Activated naive CD8-positive, alpha-beta T cell treated with anti-CD3 and anti-CD28 coated beads, Interleukin-2, amount 50 U/mL, for 24 hours (primary cell): ENCODE measurements at regions not wholly inside any gene's neighbourhood (a gene's known extent, or its start where the extent isn't known, plus 50 kb on each side); places are given as distances from the start of the nearest gene placed in this dataset.
A peak's percentile ranks its signal among the peaks of the same experiment; 100 is the strongest.

Source experiments
- ATAC-seq: fragments of 150-1000 bp; cut with Tn5 transposase; one replicate; pipeline ENCODE4 v1.10.0; 2021
- DNase-seq: peaks from one replicate; pipeline ENCODE4 v3.0.0; 2021
- H3K27ac Mint-ChIP-seq: one replicate; pipeline ENCODE4 v1.8.0; 2021; ENCODE audit warnings: mild to moderate bottlenecking, mixed read lengths
- H3K27me3 Mint-ChIP-seq: one replicate; pipeline ENCODE4 v1.8.0; 2021; ENCODE audit warnings: mixed read lengths
- H3K36me3 Mint-ChIP-seq: one replicate; pipeline ENCODE4 v1.8.0; 2021; ENCODE audit warnings: low read depth, mixed read lengths
- H3K4me1 Mint-ChIP-seq: one replicate; pipeline ENCODE4 v1.8.0; 2021; ENCODE audit warnings: mixed read lengths
- H3K4me3 Mint-ChIP-seq: one replicate; pipeline ENCODE4 v1.8.0; 2021; ENCODE audit warnings: mild to moderate bottlenecking, moderate library complexity, mixed read lengths
- H3K9me3 Mint-ChIP-seq: one replicate; pipeline ENCODE4 v1.8.0; 2021; ENCODE audit warnings: mixed read lengths

- Mint-ChIP-seq H3K9me3 (peaks cover 3% of the 10 kb centered on the region), H3K27ac (peak overlapping the region; percentile 37), H3K4me3 (no peak overlapping the region), H3K36me3 (peaks cover 3% of the 10 kb centered on the region), H3K27me3 (no peaks in the 10 kb centered on the region), H3K4me1 (peaks cover 42% of the 10 kb centered on the region)
- no peak for DNase-seq
- no peak for ATAC-seq
Measured at GRCh38 chr4:14877246-14878225, 124.7 kb upstream of the CPEB2 start.

- Mint-ChIP-seq H3K27me3 (no peaks in the 10 kb centered on the region), H3K4me3 (no peak overlapping the region), H3K27ac (peak overlapping the region; percentile 37), H3K36me3 (peaks cover 3% of the 10 kb centered on the region), H3K4me1 (peaks cover 45% of the 10 kb centered on the region), H3K9me3 (peaks cover 3% of the 10 kb centered on the region)
- ATAC-seq (no peak), DNase-seq (no peak)
Measured at GRCh38 chr4:14878681-14879080, 123.6 kb upstream of the CPEB2 start.

- peaks cover 3% of the 10 kb centered on the region for H3K9me3 Mint-ChIP-seq
- peaks cover 46% of the 10 kb centered on the region for H3K4me1 Mint-ChIP-seq
- ATAC-seq (no peak), DNase-seq (no peak)
- H3K27ac Mint-ChIP-seq = no peak overlapping the region
- peaks cover 3% of the 10 kb centered on the region for H3K36me3 Mint-ChIP-seq
- peaks cover 4% of the 10 kb centered on the region for H3K27me3 Mint-ChIP-seq
- H3K4me3 Mint-ChIP-seq = no peak overlapping the region
Measured at GRCh38 chr4:14879683-14880082, 122.6 kb upstream of the CPEB2 start.

DNA sequence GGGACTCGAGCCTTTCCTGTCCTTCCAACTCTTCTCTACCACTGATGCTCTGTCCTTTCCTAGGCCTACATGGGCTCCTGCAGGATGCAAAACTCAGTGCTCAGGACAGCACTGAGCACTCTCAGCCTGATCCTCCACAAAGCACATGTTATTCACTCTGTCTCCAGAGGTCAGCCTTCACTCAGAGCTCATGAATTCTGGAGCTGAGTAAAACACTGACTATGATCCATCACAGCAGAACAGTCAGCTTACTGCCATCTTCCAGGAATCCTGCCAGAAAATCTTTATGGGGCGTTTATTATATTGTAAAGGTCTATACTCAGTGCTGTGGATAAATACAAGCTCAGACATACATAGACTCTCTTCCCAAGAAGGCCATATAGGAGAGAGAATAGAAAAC is 121.5 kb upstream of the CPEB2 start:
- peaks cover 3% of the 10 kb centered on the region for H3K36me3 Mint-ChIP-seq
- peaks cover 6% of the 10 kb centered on the region for H3K27me3 Mint-ChIP-seq
- no peak overlapping the region for H3K4me3 Mint-ChIP-seq
- DNase-seq (no peak), ATAC-seq (no peak)
- peaks cover 38% of the 10 kb centered on the region for H3K4me1 Mint-ChIP-seq
- H3K9me3 Mint-ChIP-seq = peaks cover 3% of the 10 kb centered on the region
- H3K27ac Mint-ChIP-seq = no peak overlapping the region

DNA sequence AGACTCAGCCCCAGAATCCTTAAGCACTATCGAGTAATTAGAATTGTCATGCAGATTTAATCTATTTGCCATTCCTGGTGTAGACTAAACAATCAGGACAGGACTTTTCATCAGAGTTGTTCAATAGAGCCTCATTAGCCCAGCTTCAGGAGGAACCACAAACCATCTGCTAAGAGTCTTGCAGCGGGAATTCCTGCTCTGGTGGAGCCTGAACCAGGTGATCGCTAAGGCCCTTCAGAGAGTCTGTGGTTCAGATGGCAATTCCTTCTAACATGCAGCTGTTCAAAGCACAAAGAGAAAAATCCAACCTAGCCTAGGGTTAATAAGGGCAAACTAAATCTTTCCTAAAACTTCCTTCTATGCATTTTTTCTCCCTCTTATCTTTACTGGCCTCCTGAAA is 119.1 kb upstream of the CPEB2 start:
- DNase-seq (no peak), ATAC-seq (no peak)
- Mint-ChIP-seq H3K27ac (no peak overlapping the region), H3K4me3 (no peak overlapping the region), H3K27me3 (peaks cover 6% of the 10 kb centered on the region), H3K36me3 (no peaks in the 10 kb centered on the region), H3K4me1 (peaks cover 21% of the 10 kb centered on the region), H3K9me3 (no peaks in the 10 kb centered on the region)

DNA sequence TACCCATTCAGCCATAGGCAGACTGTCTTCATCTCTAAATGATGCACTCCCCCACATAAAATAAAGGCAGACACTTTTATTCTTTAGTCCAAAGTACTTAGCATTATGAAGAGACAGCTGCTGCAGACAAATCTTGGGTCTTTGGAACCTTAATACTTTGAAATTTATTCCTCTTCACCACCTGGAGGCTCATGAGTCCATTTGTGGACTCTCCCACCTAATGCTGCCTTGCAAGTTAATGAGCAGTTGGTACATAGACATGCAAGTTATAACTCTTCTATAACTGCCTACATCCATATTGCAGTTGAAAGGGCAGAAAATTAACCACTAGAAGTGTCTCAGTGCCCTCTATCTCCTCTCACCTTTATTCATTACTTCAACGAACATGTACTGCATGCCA is 118.6 kb upstream of the CPEB2 start:
- Mint-ChIP-seq H3K36me3 (no peaks in the 10 kb centered on the region), H3K27me3 (peaks cover 6% of the 10 kb centered on the region), H3K4me1 (peaks cover 18% of the 10 kb centered on the region), H3K9me3 (no peaks in the 10 kb centered on the region), H3K4me3 (no peak overlapping the region), H3K27ac (no peak overlapping the region)
- ATAC-seq (no peak), DNase-seq (no peak)

DNA sequence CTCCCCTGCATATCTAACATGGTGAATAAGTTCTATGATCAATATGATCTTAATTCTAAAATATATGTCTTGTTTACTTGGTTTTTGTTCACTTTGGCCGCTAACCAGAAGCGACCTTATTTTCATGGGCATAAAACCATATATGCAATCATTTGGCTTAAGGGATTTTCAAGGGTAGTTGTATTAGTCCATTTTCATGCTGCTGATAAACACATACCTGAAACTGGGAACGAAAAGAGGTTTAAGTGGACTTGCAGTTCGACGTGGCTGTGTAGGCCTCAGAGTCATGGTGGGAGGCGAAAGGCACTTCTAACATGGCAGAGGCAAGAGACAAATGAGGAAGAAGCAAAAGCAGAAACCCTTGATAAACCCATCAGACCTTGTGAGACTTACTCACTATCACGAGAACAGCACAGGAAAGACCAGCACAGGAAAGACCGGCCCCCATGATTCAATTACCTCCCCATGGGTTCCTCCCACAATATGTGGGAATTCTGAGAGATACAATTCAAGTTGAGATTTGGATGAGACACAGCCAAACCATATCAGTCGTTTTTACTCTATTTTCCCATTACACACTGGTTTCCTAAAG is 114.3 kb upstream of the CPEB2 start:
- no peak for ATAC-seq
- H3K27me3 Mint-ChIP-seq = peaks cover 6% of the 10 kb centered on the region
- H3K27ac Mint-ChIP-seq = no peak overlapping the region
- H3K9me3 Mint-ChIP-seq = no peaks in the 10 kb centered on the region
- DNase-seq = no peak
- H3K36me3 Mint-ChIP-seq = no peaks in the 10 kb centered on the region
- H3K4me1 Mint-ChIP-seq = peaks cover 4% of the 10 kb centered on the region
- no peak overlapping the region for H3K4me3 Mint-ChIP-seq

DNA sequence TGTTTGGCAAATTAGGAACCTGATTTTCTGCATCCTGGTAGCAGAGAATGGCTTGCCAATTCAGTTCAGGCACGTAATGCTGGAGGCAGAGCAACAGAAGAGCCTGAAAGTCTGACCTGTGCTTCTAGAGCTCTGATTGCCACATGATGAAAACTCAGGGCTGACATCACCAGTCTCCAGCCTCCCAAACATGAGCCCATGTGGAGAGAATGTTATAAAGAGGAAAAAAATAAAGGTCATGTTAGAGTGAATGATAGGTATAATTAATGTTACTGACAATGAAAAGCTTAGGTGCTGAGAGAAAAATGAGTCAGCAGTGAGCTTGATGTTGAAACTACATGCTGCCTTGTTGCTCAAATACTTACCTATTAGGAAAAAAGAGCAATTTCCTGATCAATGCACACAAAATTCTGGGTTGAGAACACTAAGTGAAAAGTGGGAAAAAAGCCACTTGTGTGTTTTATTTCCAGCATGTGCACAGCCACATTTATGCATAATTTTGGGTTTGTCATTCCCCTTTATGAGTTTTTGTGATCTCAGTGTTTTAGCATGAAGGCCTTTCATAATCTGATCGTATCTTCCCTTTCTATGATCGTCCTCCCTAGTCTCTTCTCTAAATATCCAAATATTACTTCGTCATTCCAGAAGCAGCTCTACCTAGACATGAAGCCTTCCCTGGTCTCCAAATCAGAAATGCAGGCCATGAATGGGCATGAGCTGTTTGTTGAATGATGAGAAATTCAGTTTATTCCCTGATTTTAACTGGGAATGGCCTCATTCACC is 113.3 kb upstream of the CPEB2 start:
- H3K27ac Mint-ChIP-seq = no peak overlapping the region
- peaks cover 3% of the 10 kb centered on the region for H3K4me1 Mint-ChIP-seq
- no peak overlapping the region for H3K4me3 Mint-ChIP-seq
- H3K9me3 Mint-ChIP-seq = no peaks in the 10 kb centered on the region
- peaks cover 6% of the 10 kb centered on the region for H3K27me3 Mint-ChIP-seq
- H3K36me3 Mint-ChIP-seq = no peaks in the 10 kb centered on the region
- ATAC-seq (peak; percentile 40), DNase-seq (no peak)

GRCh38 chr4:14892563-14892962 is 109.7 kb upstream of the CPEB2 start:
- H3K4me3 Mint-ChIP-seq = no peak overlapping the region
- H3K4me1 Mint-ChIP-seq = no peaks in the 10 kb centered on the region
- no peaks in the 10 kb centered on the region for H3K9me3 Mint-ChIP-seq
- H3K27ac Mint-ChIP-seq = no peak overlapping the region
- ATAC-seq (no peak), DNase-seq (no peak)
- peaks cover 7% of the 10 kb centered on the region for H3K27me3 Mint-ChIP-seq
- H3K36me3 Mint-ChIP-seq = no peaks in the 10 kb centered on the region

DNA sequence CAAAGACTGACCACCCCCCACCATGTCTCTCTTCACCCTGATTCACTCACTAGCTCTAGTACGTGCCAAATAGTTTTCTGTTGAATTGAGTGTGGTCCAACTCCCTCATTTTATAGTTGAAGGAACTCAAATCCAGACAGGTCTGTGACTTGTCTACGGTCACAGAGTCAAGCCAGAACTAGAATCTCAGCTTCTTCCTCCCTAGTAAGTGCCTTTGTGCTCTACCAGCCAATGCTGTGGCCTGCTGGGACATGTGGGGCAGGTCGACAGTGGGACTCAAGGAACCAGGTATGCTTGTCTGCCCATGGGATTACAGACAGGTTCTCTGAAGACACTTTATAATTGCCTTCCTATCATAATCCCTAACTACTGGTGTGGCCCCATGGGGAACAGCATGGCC is 108.6 kb upstream of the CPEB2 start:
- no peaks in the 10 kb centered on the region for H3K4me1 Mint-ChIP-seq
- no peaks in the 10 kb centered on the region for H3K36me3 Mint-ChIP-seq
- H3K27ac Mint-ChIP-seq = no peak overlapping the region
- no peak for DNase-seq
- H3K27me3 Mint-ChIP-seq = peaks cover 11% of the 10 kb centered on the region
- H3K4me3 Mint-ChIP-seq = no peak overlapping the region
- no peak for ATAC-seq
- H3K9me3 Mint-ChIP-seq = no peaks in the 10 kb centered on the region

GRCh38 chr4:14894392-14895292 is 107.6 kb upstream of the CPEB2 start:
- ATAC-seq = no peak
- Mint-ChIP-seq H3K4me1 (no peaks in the 10 kb centered on the region), H3K27ac (no peak overlapping the region), H3K36me3 (no peaks in the 10 kb centered on the region), H3K9me3 (no peaks in the 10 kb centered on the region), H3K4me3 (no peak overlapping the region), H3K27me3 (peaks cover 14% of the 10 kb centered on the region)
- DNase-seq = no peak

DNA sequence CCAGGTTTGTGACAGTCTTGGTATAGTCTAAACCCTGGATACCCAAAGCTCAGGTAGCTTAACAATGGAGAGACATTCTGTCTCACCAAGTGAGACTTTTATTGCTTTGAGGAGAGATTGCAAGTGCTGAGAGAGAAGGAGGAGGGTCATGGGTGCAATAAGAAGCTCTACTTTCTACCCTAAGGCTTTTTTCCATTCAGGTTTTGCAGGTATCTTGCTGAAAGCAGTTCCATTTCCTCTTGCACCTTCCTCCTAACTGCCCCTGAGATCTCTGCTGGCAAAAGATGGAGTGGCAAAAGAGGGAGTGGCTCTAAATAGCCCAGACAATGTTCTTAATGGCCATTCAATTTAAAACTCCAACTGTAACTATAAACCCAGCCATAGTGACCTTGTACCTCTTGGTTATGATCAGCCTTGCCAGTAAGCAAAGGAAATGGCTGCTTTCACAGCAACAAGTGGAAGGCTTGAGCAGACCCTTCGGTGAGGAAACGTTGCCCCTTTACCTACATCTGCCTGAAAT is 105.6 kb upstream of the CPEB2 start:
- Mint-ChIP-seq H3K27ac (no peak overlapping the region), H3K27me3 (peaks cover 20% of the 10 kb centered on the region), H3K4me3 (no peak overlapping the region), H3K9me3 (no peaks in the 10 kb centered on the region), H3K4me1 (no peaks in the 10 kb centered on the region), H3K36me3 (no peaks in the 10 kb centered on the region)
- DNase-seq (no peak), ATAC-seq (no peak)

DNA sequence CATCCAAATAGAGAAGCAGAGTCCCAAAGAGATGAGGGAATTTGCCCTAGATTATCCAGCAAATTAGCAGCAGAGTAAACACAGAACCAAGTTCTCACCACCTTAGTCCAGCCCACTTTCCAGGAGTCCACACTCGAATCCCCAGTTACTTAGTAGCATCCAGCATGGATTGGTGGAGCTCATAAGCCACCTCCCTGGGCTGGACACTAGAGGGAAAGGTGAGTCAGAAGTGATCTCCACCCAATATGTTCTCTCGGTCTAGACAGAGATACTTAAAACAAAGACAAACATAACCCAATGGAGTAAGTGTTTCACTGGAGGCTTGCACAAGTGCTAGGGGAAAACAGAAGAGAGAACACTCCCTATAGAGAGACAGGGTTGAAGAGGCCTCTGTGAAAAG is 105.1 kb upstream of the CPEB2 start:
- Mint-ChIP-seq H3K9me3 (no peaks in the 10 kb centered on the region), H3K4me3 (no peak overlapping the region), H3K27ac (no peak overlapping the region), H3K36me3 (no peaks in the 10 kb centered on the region), H3K4me1 (no peaks in the 10 kb centered on the region), H3K27me3 (peaks cover 20% of the 10 kb centered on the region)
- ATAC-seq = no peak
- DNase-seq = no peak

GRCh38 chr4:14898989-14899388 is 103.3 kb upstream of the CPEB2 start:
- no peak for ATAC-seq
- H3K36me3 Mint-ChIP-seq = no peaks in the 10 kb centered on the region
- H3K27ac Mint-ChIP-seq = no peak overlapping the region

More at GRCh38 chr4:14898989-14899388, 103.3 kb upstream of the CPEB2 start:
- no peak for DNase-seq
- Mint-ChIP-seq H3K9me3 (no peaks in the 10 kb centered on the region), H3K27me3 (peaks cover 20% of the 10 kb centered on the region), H3K4me3 (no peak overlapping the region), H3K4me1 (no peaks in the 10 kb centered on the region)
